K562 (cell line): ENCODE measurements at regions not wholly inside any gene's neighbourhood (a gene's known extent, or its start where the extent isn't known, plus 50 kb on each side); places are given as distances from the start of the nearest gene placed in this dataset.

Experiments
- ATAC-seq: fragments of 200-7000 bp; cut with Tn5 transposase; 3 replicates; pipeline ENCODE4 v1.9.1; 2020; ENCODE audit warnings: moderate library complexity
- BruUV-seq: library from RNA; stranded (reverse); fragments of 400-500 nt; replicated peaks from 2 replicates; lab custom pipeline; 2021; lab: Mats Ljungman, UMichigan
- CTCF ChIA-PET: fragments of 300-600 bp; formaldehyde crosslinking; extraction: SDS; loops from one replicate; lab custom pipeline; 2021; ENCODE audit warnings: low intra/inter-chr PET ratio; lab: Yijun Ruan, JAX
- POLR2A ChIA-PET: fragments of 300-600, 350-650 bp; sonication (Branson Sonifier 250); formaldehyde crosslinking; extraction: SDS; loops from one replicate; lab custom pipeline; 2021; ENCODE audit warnings: antibody characterized with exemption, inconsistent platforms; lab: Yijun Ruan, JAX
- DNase-seq, 4 experiments: peaks; one replicate each; pipeline versions ENCODE4 v3.0.0 to v3.0.0-alpha.2; 2011 to 2018; ENCODE audit warnings: low spot score in 3 of 4, mixed read lengths in 3 of 4; ENCODE audit errors: extremely low read depth in 1 of 4
- FAIRE-seq: peaks from 2 replicates; lab custom pipeline; 2011; peaks lifted over from hg19 to GRCh38; lab: Jason Lieb, UNC
- H2AFZ ChIP-seq: 2 replicates; pipeline ENCODE4 v1.6.0; 2011; ENCODE audit warnings: low read depth, low read length, control low read depth, inconsistent platforms
- H3K27ac ChIP-seq: fragments of 200-600 bp; 3 replicates; pipeline ENCODE4 v1.8.0; 2011; ENCODE audit warnings: low read depth, mild to moderate bottlenecking, control low read depth, inconsistent platforms, low read length, moderate library complexity, mixed read lengths; ENCODE audit errors: extremely low read depth
- H3K27me3 ChIP-seq, 2 experiments: fragments of 300-600 bp in 1 of 2; 2 replicates in 1 of 2; 3 replicates in 1 of 2; pipeline versions ENCODE4 v1.6.0 to v1.8.0; 2011; ENCODE audit warnings: inconsistent platforms in 2 of 2, low read length in 2 of 2, mild to moderate bottlenecking in 1 of 2, mixed read lengths in 1 of 2, moderate library complexity in 1 of 2; ENCODE audit not compliant: control insufficient read depth in 2 of 2, insufficient read depth in 2 of 2
- H3K36me3 ChIP-seq: fragments of 300-600 bp; 3 replicates; pipeline ENCODE4 v1.8.0; 2011; ENCODE audit warnings: mild to moderate bottlenecking, low read length, inconsistent platforms; ENCODE audit not compliant: control insufficient read depth, insufficient read depth
- H3K4me1 ChIP-seq, 2 experiments: fragments of 200-600 bp in 1 of 2; replicated peaks in 1 of 2; 2 replicates in 1 of 2; 3 replicates in 1 of 2; pipeline versions ENCODE4 v1.5.1 to v1.8.0; 2011; ENCODE audit warnings: inconsistent platforms in 2 of 2, low read length in 2 of 2, mild to moderate bottlenecking in 1 of 2, mixed read lengths in 1 of 2, moderate library complexity in 1 of 2; ENCODE audit not compliant: control insufficient read depth in 2 of 2, insufficient read depth in 2 of 2
- H3K4me2 ChIP-seq: 2 replicates; pipeline ENCODE4 v1.6.1; 2011; ENCODE audit warnings: low read length, control low read depth, inconsistent platforms, mixed read lengths; ENCODE audit not compliant: insufficient read depth
- H3K4me3 ChIP-seq: fragments of 200-600 bp; sonication (generic), shearing (Covaris generic); 2 replicates; pipeline ENCODE4 v1.5.1; 2016; ENCODE audit warnings: control low read depth, inconsistent platforms
- H3K79me2 ChIP-seq: fragments of 200-600 bp; 3 replicates; pipeline ENCODE4 v1.8.0; 2011; ENCODE audit warnings: low read length, inconsistent platforms; ENCODE audit not compliant: control insufficient read depth, insufficient read depth
- H3K9ac ChIP-seq, 2 experiments: 2 replicates each; pipeline versions ENCODE4 v1.6.0 to v1.6.1; 2011; ENCODE audit warnings: low read depth in 2 of 2, low read length in 2 of 2, control low read depth in 1 of 2, inconsistent platforms in 1 of 2, mild to moderate bottlenecking in 1 of 2, mixed read lengths in 1 of 2; ENCODE audit not compliant: insufficient read depth in 1 of 2
- H3K9me1 ChIP-seq: one replicate; pipeline ENCODE4 v1.6.0; 2011; ENCODE audit warnings: inconsistent platforms, mild to moderate bottlenecking, low read length, moderate library complexity; ENCODE audit not compliant: control insufficient read depth, insufficient read depth
- H3K9me3 ChIP-seq: replicated peaks from 2 replicates; pipeline ENCODE4 v1.5.1; 2011; ENCODE audit warnings: low read depth, low read length, inconsistent platforms; ENCODE audit not compliant: control insufficient read depth, insufficient read depth
- H4K20me1 ChIP-seq: replicated peaks from 2 replicates; pipeline ENCODE4 v1.6.1; 2011; ENCODE audit warnings: low read length, inconsistent platforms, mixed read lengths; ENCODE audit not compliant: control insufficient read depth, insufficient read depth
- CTBP1 ChIP-seq: fragments of 450-650 bp; IDR thresholded peaks from 2 replicates; pipeline ENCODE4 v1.6.1; 2016; ENCODE audit warnings: borderline replicate concordance
- ELK1 ChIP-seq: sonication (generic); formaldehyde crosslinking; IDR thresholded peaks from 2 replicates; pipeline ENCODE4 v1.8.1; 2022; ENCODE audit warnings: missing genetic modification reagents
- HDAC6 ChIP-seq: IDR thresholded peaks from 2 replicates; pipeline ENCODE4 v1.6.1; 2012; ENCODE audit warnings: low read depth, mild to moderate bottlenecking, control low read depth, inconsistent platforms, low read length, moderate library complexity
- NR3C1 ChIP-seq: sonication (generic); formaldehyde crosslinking; IDR thresholded peaks from 2 replicates; pipeline ENCODE4 v1.8.1; 2022; ENCODE audit warnings: missing genetic modification reagents
- PRDM10 ChIP-seq: fragments of 450-650 bp; IDR thresholded peaks from 2 replicates; pipeline ENCODE4 v1.6.1; 2018; ENCODE audit not compliant: partially characterized antibody
- REST ChIP-seq, 2 experiments: fragments of 450-650 bp; formaldehyde crosslinking in 1 of 2; IDR thresholded peaks; 2 replicates each; pipeline versions ENCODE4 v1.4.0 to v1.6.1; 2014 to 2020; ENCODE audit warnings: mild to moderate bottlenecking in 2 of 2, borderline replicate concordance in 1 of 2, low read depth in 1 of 2
- SLC30A9 ChIP-seq: fragments of 250-450 bp; sonication (Bioruptor Pico); IDR thresholded peaks from 2 replicates; pipeline ENCODE4 v1.8.0; 2022; ENCODE audit warnings: mild to moderate bottlenecking, moderate library complexity
- SOX6 ChIP-seq: fragments of 450-650 bp; IDR thresholded peaks from 2 replicates; pipeline ENCODE4 v1.6.1; 2014; ENCODE audit warnings: mild to moderate bottlenecking
- SPI1 ChIP-seq: IDR thresholded peaks from 2 replicates; pipeline ENCODE4 v1.6.1; 2011; ENCODE audit warnings: low read depth, low read length, control low read depth, borderline replicate concordance
- ZEB2 ChIP-seq: fragments of 450-650 bp; IDR thresholded peaks from 2 replicates; pipeline ENCODE4 v1.6.1; 2016
- WGBS: fragments of 100-300 bp; shearing (Covaris generic); methylation state at CpG from one replicate; pipeline ENCODE4 v1.1.6; 2016; ENCODE audit warnings: low coverage, mixed read lengths; ENCODE audit not compliant: insufficient coverage; ENCODE audit errors: missing lambda C conversion rate; 5-methylcytosine and 5-hydroxymethylcytosine counted together
- in situ Hi-C: fragments of 300-500 bp; cut with MboI; formaldehyde crosslinking; loops from 4 replicates; pipeline ENCODE4 v1.15.0; 2018; ENCODE audit warnings: inconsistent platforms, mixed read lengths
- intact Hi-C: fragments of 100-400 bp; cut with micrococcal nuclease; formaldehyde crosslinking; loops from 2 replicates; pipeline ENCODE4 v1.14.2; 2022

GRCh38 chr21:35342440-35342839, 293.3 kb upstream of the RUNX1 start:
- Histone ChIP-seq H3K27me3 (no peaks in the 10 kb centered on the region), H3K4me3 (no peak overlapping the region), H3K36me3 (no peaks in the 10 kb centered on the region), H4K20me1 (no peaks in the 10 kb centered on the region), H3K4me2 (0 out of 2 replicates have a peak overlapping the region, but pooled peaks have one; percentile 2), H3K79me2 (no peaks in the 10 kb centered on the region), H3K27ac (no peak overlapping the region), H3K9ac (no peak overlapping the region; a peak in 1 of 4 replicates), H2AFZ (peak overlapping the region; percentile 60; the same call in 1 of the 2 replicates), H3K9me3 (no peaks in the 10 kb centered on the region), H3K4me1 (peaks cover 0 to 34% of the 10 kb centered on the region in 2 experiments; a peak in 3 of 5 replicates), H3K9me1 (no peaks in the 10 kb centered on the region)
- intact Hi-C loops = no loop called here
- DNase-seq (peak in 1 of 4 experiments; percentile 15), FAIRE-seq (no peak), ATAC-seq (no peak; the same call in 2 of the 3 replicates)
- CTCF ChIA-PET = no interaction called here
- in situ Hi-C loops = no loop called here
- 1% methylated on average over 4 of the region's 4 CpGs for WGBS
- POLR2A ChIA-PET = no interaction called here
- BruUV-seq = no TSS peak
- TF ChIP-seq ELK1 (no peak), PRDM10 (peak; percentile 65), SOX6 (0 out of 2 replicates have a peak, but pooled peaks have one; percentile 21), NR3C1 (no peak), SPI1 (peak; percentile 97), SLC30A9 (CRISPR knock-in tag) (no peak), REST (IDR thresholded peaks at IDR 0.05; ENCODE audit: borderline replicate concordance) (0 out of 2 replicates have a peak, but pooled peaks have one; percentile 5), REST (CRISPR knock-in tag; IDR thresholded peaks at IDR 0.05; ENCODE audit: low read depth) (no peak), HDAC6 (no peak), ZEB2 (peak; percentile 29; the same call in 1 of the 2 replicates), CTBP1 (peak; percentile 42; the same call in 1 of the 2 replicates)
